IMR-90 (cell line): ENCODE measurements at regions not wholly inside any gene's neighbourhood (a gene's known extent, or its start where the extent isn't known, plus 50 kb on each side); places are given as distances from the start of the nearest gene placed in this dataset.

Experiments
- ATAC-seq: fragments of 200-7000 bp; cut with Tn5 transposase; 2 replicates; pipeline ENCODE4 v1.9.1; 2020; ENCODE audit warnings: low read depth, mild to moderate bottlenecking, moderate library complexity
- BruUV-seq: library from RNA; stranded (reverse); fragments of 400-500 nt; replicated peaks from 2 replicates; lab custom pipeline; 2021; lab: Mats Ljungman, UMichigan
- CTCF ChIA-PET: fragments of 300-600 bp; formaldehyde crosslinking; extraction: SDS; loops from one replicate; lab custom pipeline; 2021; ENCODE audit warnings: antibody characterized with exemption; lab: Yijun Ruan, JAX
- POLR2A ChIA-PET: fragments of 300-600 bp; sonication (Branson Sonifier 250); formaldehyde crosslinking; loops from one replicate; lab custom pipeline; 2022; ENCODE audit warnings: antibody characterized with exemption; ENCODE audit not compliant: unreplicated experiment; lab: Charles Lee
- DNase-seq: peaks from one replicate; pipeline ENCODE4 v3.0.0; 2013
- H2AFZ ChIP-seq: replicated peaks from 2 replicates; pipeline ENCODE3; 2013; ENCODE audit warnings: low read length, mild to moderate bottlenecking; ENCODE audit not compliant: poor library complexity
- H2AK5ac ChIP-seq: 2 replicates; pipeline ENCODE4 v1.6.1; 2013; ENCODE audit warnings: low read depth, low read length, inconsistent platforms
- H2AK9ac ChIP-seq: replicated peaks from 2 replicates; pipeline ENCODE3; 2013; ENCODE audit warnings: mild to moderate bottlenecking, low read depth, low read length, moderate library complexity; ENCODE audit not compliant: poor library complexity
- H2BK120ac ChIP-seq: 2 replicates; pipeline ENCODE4 v1.6.1; 2013; ENCODE audit warnings: low read depth, low read length, inconsistent platforms
- H2BK15ac ChIP-seq: 3 replicates; pipeline ENCODE4 v1.6.1; 2013; ENCODE audit warnings: low read depth, low read length, inconsistent platforms
- H2BK20ac ChIP-seq: 2 replicates; pipeline ENCODE4 v1.6.1; 2013; ENCODE audit warnings: low read depth, mild to moderate bottlenecking, inconsistent platforms, low read length, moderate library complexity
- H2BK5ac ChIP-seq: 2 replicates; pipeline ENCODE4 v1.6.1; 2013; ENCODE audit warnings: mild to moderate bottlenecking, low read depth, low read length, inconsistent platforms; ENCODE audit not compliant: poor library complexity, severe bottlenecking
- H3K14ac ChIP-seq: replicated peaks from 2 replicates; pipeline ENCODE4 v1.6.1; 2013; ENCODE audit warnings: low read depth, low read length, inconsistent platforms
- H3K18ac ChIP-seq: 2 replicates; pipeline ENCODE4 v1.6.1; 2013; ENCODE audit warnings: low read depth, low read length, control low read depth
- H3K23ac ChIP-seq: 2 replicates; pipeline ENCODE4 v1.6.1; 2013; ENCODE audit warnings: low read depth, low read length, inconsistent platforms
- H3K27ac ChIP-seq: 2 replicates; pipeline ENCODE4 v1.5.1; 2013; ENCODE audit warnings: mild to moderate bottlenecking, control low read depth, low read length; ENCODE audit not compliant: insufficient read depth
- H3K27me3 ChIP-seq: 2 replicates; pipeline ENCODE4 v1.6.1; 2013; ENCODE audit warnings: low read length; ENCODE audit not compliant: control insufficient read depth, insufficient read depth
- H3K36me3 ChIP-seq: 2 replicates; pipeline ENCODE4 v1.6.1; 2013; ENCODE audit warnings: low read length, mixed read lengths; ENCODE audit not compliant: control insufficient read depth, insufficient read depth
- H3K4ac ChIP-seq: 2 replicates; pipeline ENCODE4 v1.6.1; 2013; ENCODE audit warnings: low read depth, low read length, inconsistent platforms
- H3K4me1 ChIP-seq: 2 replicates; pipeline ENCODE4 v1.6.1; 2013; ENCODE audit warnings: low read length, mixed read lengths; ENCODE audit not compliant: control insufficient read depth, insufficient read depth
- H3K4me2 ChIP-seq: 2 replicates; pipeline ENCODE4 v1.6.1; 2013; ENCODE audit warnings: low read depth, mild to moderate bottlenecking, control low read depth, low read length, moderate library complexity
- H3K4me3 ChIP-seq: 2 replicates; pipeline ENCODE4 v1.5.1; 2013; ENCODE audit warnings: low read depth, mild to moderate bottlenecking, control low read depth, low read length, moderate library complexity; ENCODE audit not compliant: insufficient read depth
- H3K56ac ChIP-seq: 2 replicates; pipeline ENCODE4 v1.6.1; 2013; ENCODE audit warnings: low read length, inconsistent platforms; ENCODE audit not compliant: insufficient read depth; ENCODE audit errors: extremely low read depth
- H3K79me1 ChIP-seq, 2 experiments: 2 replicates each; pipeline ENCODE4 v1.6.1; 2013; ENCODE audit warnings: low read length in 2 of 2, inconsistent platforms in 1 of 2, low read depth in 1 of 2
- H3K9ac ChIP-seq: 2 replicates; pipeline ENCODE4 v1.6.1; 2013; ENCODE audit warnings: low read depth, low read length, control low read depth
- H3K9me1 ChIP-seq: 2 replicates; pipeline ENCODE4 v1.6.1; 2013; ENCODE audit warnings: low read length, inconsistent platforms; ENCODE audit not compliant: insufficient read depth
- H3K9me3 ChIP-seq: 2 replicates; pipeline ENCODE4 v1.6.1; 2013; ENCODE audit warnings: low read length; ENCODE audit not compliant: control insufficient read depth, insufficient read depth
- H4K20me1 ChIP-seq: 2 replicates; pipeline ENCODE4 v1.6.1; 2013; ENCODE audit warnings: low read length, inconsistent platforms; ENCODE audit not compliant: insufficient read depth
- H4K5ac ChIP-seq: 2 replicates; pipeline ENCODE4 v1.6.1; 2013; ENCODE audit warnings: mild to moderate bottlenecking, low read depth, low read length, control low read depth
- H4K8ac ChIP-seq, 2 experiments: 2 replicates each; pipeline ENCODE4 v1.6.1; 2013; ENCODE audit warnings: low read depth in 2 of 2, low read length in 2 of 2, control low read depth in 1 of 2, inconsistent platforms in 1 of 2
- H4K91ac ChIP-seq: 2 replicates; pipeline ENCODE4 v1.6.1; 2013; ENCODE audit warnings: low read depth, low read length, inconsistent platforms; ENCODE audit not compliant: insufficient read depth
- BHLHE40 ChIP-seq: fragments of 150-350 bp; IDR thresholded peaks from 2 replicates; pipeline ENCODE4 v1.6.1; 2016; ENCODE audit warnings: mild to moderate bottlenecking, low read depth, low read length
- CEBPB ChIP-seq: IDR thresholded peaks from 2 replicates; pipeline ENCODE4 v1.6.1; 2012; ENCODE audit warnings: low read depth, low read length, improper control_type of control experiment
- CHD1 ChIP-seq: IDR thresholded peaks from 2 replicates; pipeline ENCODE4 v1.6.1; 2012; ENCODE audit warnings: low read depth, low read length, improper control_type of control experiment
- ELK1 ChIP-seq: fragments of 150-350 bp; IDR thresholded peaks from 2 replicates; pipeline ENCODE4 v1.6.1; 2016; ENCODE audit warnings: low read depth, mild to moderate bottlenecking, low read length, moderate library complexity, borderline replicate concordance
- FOS ChIP-seq: fragments of 150-350 bp; IDR thresholded peaks from 2 replicates; pipeline ENCODE4 v1.6.1; 2016; ENCODE audit warnings: low read depth, low read length
- MAFK ChIP-seq: IDR thresholded peaks from 2 replicates; pipeline ENCODE4 v1.6.1; 2012; ENCODE audit warnings: low read depth, low read length, improper control_type of control experiment
- MAZ ChIP-seq: IDR thresholded peaks from 2 replicates; pipeline ENCODE4 v1.6.1; 2012; ENCODE audit warnings: low read depth, mild to moderate bottlenecking, low read length, improper control_type of control experiment, moderate library complexity, borderline replicate concordance
- MXI1 ChIP-seq: IDR thresholded peaks from 2 replicates; pipeline ENCODE4 v1.6.1; 2012; ENCODE audit warnings: low read depth, mild to moderate bottlenecking, low read length, moderate library complexity, borderline replicate concordance
- NFE2L2 ChIP-seq: fragments of 150-350 bp; IDR thresholded peaks from 2 replicates; pipeline ENCODE4 v1.6.1; 2016; ENCODE audit warnings: low read depth, mild to moderate bottlenecking, low read length
- POLR2A ChIP-seq: IDR thresholded peaks from 2 replicates; pipeline ENCODE4 v1.6.1; 2012; ENCODE audit warnings: mild to moderate bottlenecking, low read depth, low read length
- RAD21 ChIP-seq: IDR thresholded peaks from 2 replicates; pipeline ENCODE4 v1.6.1; 2012; ENCODE audit warnings: low read length, improper control_type of control experiment
- RCOR1 ChIP-seq: IDR thresholded peaks from 2 replicates; pipeline ENCODE4 v1.6.1; 2012; ENCODE audit warnings: mild to moderate bottlenecking, low read length, improper control_type of control experiment; ENCODE audit not compliant: insufficient replicate concordance
- SMC3 ChIP-seq: fragments of 150-350 bp; IDR thresholded peaks from 2 replicates; pipeline ENCODE4 v1.6.1; 2016; ENCODE audit warnings: low read depth, mild to moderate bottlenecking, antibody characterized with exemption, low read length, moderate library complexity
- USF2 ChIP-seq: fragments of 150-350 bp; IDR thresholded peaks from 2 replicates; pipeline ENCODE4 v1.6.1; 2017; ENCODE audit warnings: mild to moderate bottlenecking, antibody characterized with exemption, low read length, low read depth
- WGBS, 2 experiments: methylation state at CpG; one replicate each; pipeline versions ENCODE4 v1.1.5 to v1.1.7; 2013; ENCODE audit warnings: missing lambda C conversion rate in 2 of 2; ENCODE audit not compliant: insufficient read length in 1 of 2; ENCODE audit errors: extremely low coverage in 2 of 2; 5-methylcytosine and 5-hydroxymethylcytosine counted together
- dilution Hi-C: fragments of 300-500 bp; cut with HindIII; formaldehyde crosslinking; loops from one replicate; pipeline ENCODE4 v1.14.3; 2018; ENCODE audit warnings: low sequenced_read_pairs; ENCODE audit not compliant: unreplicated experiment
- in situ Hi-C: fragments of 300-500 bp; cut with MboI; formaldehyde crosslinking; loops from 3 replicates; pipeline ENCODE4 v1.14.3; 2019; ENCODE audit warnings: low sequenced_read_pairs, inconsistent platforms, mixed read lengths
- intact Hi-C: fragments of 100-400 bp; cut with micrococcal nuclease; formaldehyde crosslinking; loops from 2 replicates; pipeline ENCODE4 v1.10.0; 2022
- TF ChIP-seq, protein P1 (sequence below): conservative IDR thresholded peaks from 2 replicates; pipeline ENCODE4 v1.5.1; 2012; ENCODE audit warnings: mild to moderate bottlenecking, low read depth, low read length, improper control_type of control experiment

- no peak overlapping the region for H4K8ac ChIP-seq
- DNase-seq = no peak
- peaks cover 13% of the 10 kb centered on the region; the same call in 1 of the 2 replicates for H3K9me3 ChIP-seq
- H3K27me3 ChIP-seq = no peaks in the 10 kb centered on the region
- H3K9me1 ChIP-seq = no peaks in the 10 kb centered on the region
- no peak overlapping the region for H3K14ac ChIP-seq
- dilution Hi-C loops (no loop called here), in situ Hi-C loops (no loop called here), intact Hi-C loops (no loop called here)
- WGBS, 2 experiments = no CpG with 5 or more reads among the region's 13 CpGs
- H2BK120ac ChIP-seq = no peak overlapping the region
- H4K20me1 ChIP-seq = no peaks in the 10 kb centered on the region
- no peak overlapping the region for H3K4me2 ChIP-seq
- H3K4me3 ChIP-seq = no peak overlapping the region
- BruUV-seq = no TSS peak
- no peak overlapping the region for H3K23ac ChIP-seq
- no peak overlapping the region for H4K91ac ChIP-seq
- H2AFZ ChIP-seq = no peak overlapping the region
- H3K56ac ChIP-seq = no peak overlapping the region
- ChIA-PET CTCF (no interaction called here), POLR2A (no interaction called here)
- H3K18ac ChIP-seq = no peak overlapping the region
- ATAC-seq = no peak
- no peaks in the 10 kb centered on the region for H3K79me1 ChIP-seq
- H2BK15ac ChIP-seq = no peak overlapping the region
- H3K9ac ChIP-seq = no peak overlapping the region
- H4K5ac ChIP-seq = no peak overlapping the region
- H3K27ac ChIP-seq = no peak overlapping the region
- no peaks in the 10 kb centered on the region for H3K36me3 ChIP-seq
- H2AK9ac ChIP-seq = no peak overlapping the region
- H2BK20ac ChIP-seq = no peak overlapping the region
- no peak overlapping the region for H3K4ac ChIP-seq
- no peaks in the 10 kb centered on the region for H3K4me1 ChIP-seq
- no peak overlapping the region for H2AK5ac ChIP-seq
- no peak overlapping the region for H2BK5ac ChIP-seq
- TF ChIP-seq BHLHE40 (no peak), FOS (no peak), MAFK (no peak), SMC3 (no peak), ELK1 (no peak), CEBPB (no peak), MAZ (no peak), RCOR1 (no peak), USF2 (no peak), POLR2A (no peak), CHD1 (no peak), NFE2L2 (no peak), MXI1 (no peak), RAD21 (no peak)
- TF ChIP-seq, protein P1, sequence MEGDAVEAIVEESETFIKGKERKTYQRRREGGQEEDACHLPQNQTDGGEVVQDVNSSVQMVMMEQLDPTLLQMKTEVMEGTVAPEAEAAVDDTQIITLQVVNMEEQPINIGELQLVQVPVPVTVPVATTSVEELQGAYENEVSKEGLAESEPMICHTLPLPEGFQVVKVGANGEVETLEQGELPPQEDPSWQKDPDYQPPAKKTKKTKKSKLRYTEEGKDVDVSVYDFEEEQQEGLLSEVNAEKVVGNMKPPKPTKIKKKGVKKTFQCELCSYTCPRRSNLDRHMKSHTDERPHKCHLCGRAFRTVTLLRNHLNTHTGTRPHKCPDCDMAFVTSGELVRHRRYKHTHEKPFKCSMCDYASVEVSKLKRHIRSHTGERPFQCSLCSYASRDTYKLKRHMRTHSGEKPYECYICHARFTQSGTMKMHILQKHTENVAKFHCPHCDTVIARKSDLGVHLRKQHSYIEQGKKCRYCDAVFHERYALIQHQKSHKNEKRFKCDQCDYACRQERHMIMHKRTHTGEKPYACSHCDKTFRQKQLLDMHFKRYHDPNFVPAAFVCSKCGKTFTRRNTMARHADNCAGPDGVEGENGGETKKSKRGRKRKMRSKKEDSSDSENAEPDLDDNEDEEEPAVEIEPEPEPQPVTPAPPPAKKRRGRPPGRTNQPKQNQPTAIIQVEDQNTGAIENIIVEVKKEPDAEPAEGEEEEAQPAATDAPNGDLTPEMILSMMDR = no peak
Observed at GRCh38 chr11:134980819-134981710, 569.0 kb upstream of the B3GAT1 start.
